ENCODE measurements at regions not wholly inside any gene's neighbourhood (a gene's known extent, or its start where the extent isn't known, plus 50 kb on each side); places are given as distances from the start of the nearest gene placed in this dataset.

DNA sequence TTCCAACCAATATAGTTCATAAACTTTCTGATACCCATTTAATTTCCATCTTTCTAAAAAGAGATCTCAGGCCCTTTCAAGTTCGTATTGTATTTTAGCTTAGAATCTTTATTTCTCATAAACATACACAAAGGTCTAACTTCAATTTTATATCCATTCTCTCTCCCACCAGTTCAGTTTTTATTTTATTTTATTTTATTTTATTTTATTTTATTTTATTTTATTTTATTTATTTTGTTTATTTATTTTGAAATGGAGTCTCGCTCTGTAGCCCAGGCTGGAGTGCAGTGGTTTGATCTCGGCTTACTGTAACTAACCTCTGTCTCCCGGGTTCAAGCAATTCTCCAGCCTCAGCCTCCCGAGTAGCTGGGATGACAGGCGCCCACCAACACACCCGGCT is 552.8 kb downstream of the SLITRK5 start:
- no peak for DNase-seq (ENCODE audit: low read depth in 1 of 2, low spot score in 1 of 2)
- H3K27me3 ChIP-seq (ENCODE audit: insufficient read depth, poor library complexity, severe bottlenecking): no peaks in the 10 kb centered on the region
- no peak overlapping the region for H3K27ac ChIP-seq (replicated peaks)
- no peak overlapping the region for H3K4me3 ChIP-seq (replicated peaks; ENCODE audit: insufficient read depth, low read length)
- TF ChIP-seq GABPA (IDR thresholded peaks at IDR 0.05; ENCODE audit: low read depth) (no peak), SPI1 (IDR thresholded peaks at IDR 0.05; ENCODE audit: borderline replicate concordance, low read depth) (no peak), CTCF (IDR thresholded peaks at IDR 0.05; ENCODE audit: insufficient read depth, low read length) (no peak), POLR2AphosphoS5 (IDR thresholded peaks at IDR 0.05; ENCODE audit: low read depth) (no peak)
- TF ChIP-seq, protein P1, sequence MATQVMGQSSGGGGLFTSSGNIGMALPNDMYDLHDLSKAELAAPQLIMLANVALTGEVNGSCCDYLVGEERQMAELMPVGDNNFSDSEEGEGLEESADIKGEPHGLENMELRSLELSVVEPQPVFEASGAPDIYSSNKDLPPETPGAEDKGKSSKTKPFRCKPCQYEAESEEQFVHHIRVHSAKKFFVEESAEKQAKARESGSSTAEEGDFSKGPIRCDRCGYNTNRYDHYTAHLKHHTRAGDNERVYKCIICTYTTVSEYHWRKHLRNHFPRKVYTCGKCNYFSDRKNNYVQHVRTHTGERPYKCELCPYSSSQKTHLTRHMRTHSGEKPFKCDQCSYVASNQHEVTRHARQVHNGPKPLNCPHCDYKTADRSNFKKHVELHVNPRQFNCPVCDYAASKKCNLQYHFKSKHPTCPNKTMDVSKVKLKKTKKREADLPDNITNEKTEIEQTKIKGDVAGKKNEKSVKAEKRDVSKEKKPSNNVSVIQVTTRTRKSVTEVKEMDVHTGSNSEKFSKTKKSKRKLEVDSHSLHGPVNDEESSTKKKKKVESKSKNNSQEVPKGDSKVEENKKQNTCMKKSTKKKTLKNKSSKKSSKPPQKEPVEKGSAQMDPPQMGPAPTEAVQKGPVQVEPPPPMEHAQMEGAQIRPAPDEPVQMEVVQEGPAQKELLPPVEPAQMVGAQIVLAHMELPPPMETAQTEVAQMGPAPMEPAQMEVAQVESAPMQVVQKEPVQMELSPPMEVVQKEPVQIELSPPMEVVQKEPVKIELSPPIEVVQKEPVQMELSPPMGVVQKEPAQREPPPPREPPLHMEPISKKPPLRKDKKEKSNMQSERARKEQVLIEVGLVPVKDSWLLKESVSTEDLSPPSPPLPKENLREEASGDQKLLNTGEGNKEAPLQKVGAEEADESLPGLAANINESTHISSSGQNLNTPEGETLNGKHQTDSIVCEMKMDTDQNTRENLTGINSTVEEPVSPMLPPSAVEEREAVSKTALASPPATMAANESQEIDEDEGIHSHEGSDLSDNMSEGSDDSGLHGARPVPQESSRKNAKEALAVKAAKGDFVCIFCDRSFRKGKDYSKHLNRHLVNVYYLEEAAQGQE (IDR thresholded peaks at IDR 0.05; ENCODE audit: insufficient replicate concordance, low read depth): no peak

- DNase-seq (ENCODE audit: low read depth in 1 of 2, low spot score in 1 of 2): no peak
- no peaks in the 10 kb centered on the region for H3K27me3 ChIP-seq (ENCODE audit: insufficient read depth, poor library complexity, severe bottlenecking)
- TF ChIP-seq, protein P1 (IDR thresholded peaks at IDR 0.05; ENCODE audit: insufficient replicate concordance, low read depth): no peak
- TF ChIP-seq POLR2AphosphoS5 (IDR thresholded peaks at IDR 0.05; ENCODE audit: low read depth) (no peak), CTCF (IDR thresholded peaks at IDR 0.05; ENCODE audit: insufficient read depth, low read length) (no peak), SPI1 (IDR thresholded peaks at IDR 0.05; ENCODE audit: borderline replicate concordance, low read depth) (no peak), GABPA (IDR thresholded peaks at IDR 0.05; ENCODE audit: low read depth) (no peak)
- no peak overlapping the region for H3K4me3 ChIP-seq (replicated peaks; ENCODE audit: insufficient read depth, low read length)
- no peak overlapping the region for H3K27ac ChIP-seq (replicated peaks)
Observed at GRCh38 chr13:88235441-88235840, 564.3 kb downstream of the SLITRK5 start.

DNA sequence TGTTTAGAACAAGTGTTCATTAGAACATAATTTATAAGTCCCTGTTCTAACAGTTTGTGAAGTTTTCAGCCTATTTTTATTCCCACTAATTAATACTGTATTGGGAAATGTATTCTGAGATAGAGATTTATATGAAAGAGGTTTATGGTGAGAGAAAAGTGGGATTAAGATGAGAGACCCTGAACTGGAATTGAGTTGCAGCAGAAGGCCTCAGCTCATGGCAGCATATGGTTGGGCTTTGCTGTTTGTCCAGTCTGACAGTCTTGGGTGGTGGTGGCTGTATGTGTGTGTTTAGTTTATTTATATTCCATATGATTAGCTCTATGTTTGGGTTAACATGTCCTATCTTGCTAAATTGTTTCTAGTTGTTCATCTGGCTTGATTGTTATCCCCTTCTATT is 575.1 kb downstream of the SLITRK5 start:
- no peaks in the 10 kb centered on the region for H3K27me3 ChIP-seq (ENCODE audit: insufficient read depth, poor library complexity, severe bottlenecking)
- TF ChIP-seq GABPA (IDR thresholded peaks at IDR 0.05; ENCODE audit: low read depth) (no peak), POLR2AphosphoS5 (IDR thresholded peaks at IDR 0.05; ENCODE audit: low read depth) (no peak), SPI1 (IDR thresholded peaks at IDR 0.05; ENCODE audit: borderline replicate concordance, low read depth) (no peak), CTCF (IDR thresholded peaks at IDR 0.05; ENCODE audit: insufficient read depth, low read length) (no peak)
- TF ChIP-seq, protein P1 (IDR thresholded peaks at IDR 0.05; ENCODE audit: insufficient replicate concordance, low read depth): no peak
- no peak overlapping the region for H3K4me3 ChIP-seq (replicated peaks; ENCODE audit: insufficient read depth, low read length)
- no peak overlapping the region for H3K27ac ChIP-seq (replicated peaks)
- no peak for DNase-seq (ENCODE audit: low read depth in 1 of 2, low spot score in 1 of 2)
